SK-N-SH (cell line): ENCODE measurements at regions not wholly inside any gene's neighbourhood (a gene's known extent, or its start where the extent isn't known, plus 50 kb on each side); places are given as distances from the start of the nearest gene placed in this dataset.

Source experiments
- CTCF ChIA-PET: fragments of 300-600, 350-600 bp; formaldehyde crosslinking; extraction: SDS; loops from one replicate; lab custom pipeline; 2021; lab: Yijun Ruan, JAX
- POLR2A ChIA-PET: fragments of 350-600 bp; sonication (Branson Sonifier 250); formaldehyde crosslinking; extraction: SDS; loops from one replicate; lab custom pipeline; 2020; ENCODE audit warnings: antibody characterized with exemption, inconsistent platforms; lab: Yijun Ruan, JAX
- DNase-seq: peaks from one replicate; pipeline ENCODE4 v3.0.0; 2012
- H2AFZ ChIP-seq: fragments of 200-600 bp; sonication (generic); 2 replicates; pipeline ENCODE4 v1.8.1; 2016; ENCODE audit warnings: antibody characterized with exemption, mild to moderate bottlenecking, low read depth
- H3F3A ChIP-seq: fragments of 200-600 bp; sonication (generic); replicated peaks from 2 replicates; pipeline ENCODE3; 2016; ENCODE audit warnings: antibody characterized with exemption, mild to moderate bottlenecking; ENCODE audit not compliant: insufficient read depth
- H3K27ac ChIP-seq, 2 experiments: fragments of 200-500 bp in 1 of 2; fragments of 200-600 bp in 1 of 2; sonication (Bioruptor generic) in 1 of 2; sonication (generic), shearing (Covaris generic) in 1 of 2; 2 replicates each; pipeline versions ENCODE4 v1.5.1 to v1.6.1; 2014 to 2016; ENCODE audit warnings: low read depth in 2 of 2, inconsistent platforms in 1 of 2, low read length in 1 of 2, mild to moderate bottlenecking in 1 of 2, mixed read lengths in 1 of 2
- H3K27me3 ChIP-seq: fragments of 200-600 bp; sonication (generic), shearing (Covaris generic); 2 replicates; pipeline ENCODE4 v1.6.1; 2016; ENCODE audit warnings: mixed run types; ENCODE audit not compliant: insufficient read depth
- H3K36me3 ChIP-seq, 2 experiments: fragments of 200-500 bp in 1 of 2; fragments of 200-600 bp in 1 of 2; sonication (Bioruptor generic) in 1 of 2; sonication (generic) in 1 of 2; replicated peaks in 1 of 2; 2 replicates each; pipeline versions ENCODE3 to v1.5.1; 2014 to 2016; ENCODE audit warnings: low read length in 1 of 2, mild to moderate bottlenecking in 1 of 2; ENCODE audit not compliant: insufficient read depth in 2 of 2, control insufficient read depth in 1 of 2
- H3K4me1 ChIP-seq, 2 experiments: fragments of 200-500 bp in 1 of 2; fragments of 200-600 bp in 1 of 2; sonication (Bioruptor generic) in 1 of 2; sonication (generic), shearing (Covaris generic) in 1 of 2; 2 replicates each; pipeline versions ENCODE4 v1.5.1 to v1.6.1; 2014 to 2016; ENCODE audit warnings: low read depth in 1 of 2, low read length in 1 of 2, mixed run types in 1 of 2; ENCODE audit not compliant: insufficient read depth in 2 of 2, control insufficient read depth in 1 of 2
- H3K4me2 ChIP-seq: fragments of 200-600 bp; sonication (generic), shearing (Covaris generic); 2 replicates; pipeline ENCODE4 v1.6.1; 2017; ENCODE audit warnings: mixed run types
- H3K4me3 ChIP-seq, 2 experiments: fragments of 200-500 bp in 1 of 2; fragments of 200-600 bp in 1 of 2; sonication (Bioruptor generic) in 1 of 2; sonication (generic), shearing (Covaris generic) in 1 of 2; 2 replicates each; pipeline versions ENCODE4 v1.5.1 to v1.8.1; 2014 to 2016; ENCODE audit warnings: low read depth in 2 of 2, inconsistent platforms in 1 of 2, low read length in 1 of 2, mild to moderate bottlenecking in 1 of 2, mixed read lengths in 1 of 2, moderate library complexity in 1 of 2
- H3K79me2 ChIP-seq: fragments of 200-600 bp; sonication (generic); 2 replicates; pipeline ENCODE4 v1.8.1; 2017; ENCODE audit warnings: mild to moderate bottlenecking; ENCODE audit not compliant: insufficient read depth
- H3K9ac ChIP-seq: fragments of 200-600 bp; sonication (generic); 2 replicates; pipeline ENCODE4 v1.6.1; 2017; ENCODE audit warnings: mixed run types
- H3K9me2 ChIP-seq: fragments of 200-600 bp; sonication (generic); 2 replicates; pipeline ENCODE4 v1.6.1; 2017; ENCODE audit warnings: mixed run types
- H3K9me3 ChIP-seq: fragments of 200-600 bp; sonication (generic); 2 replicates; pipeline ENCODE4 v1.6.1; 2017; ENCODE audit warnings: mixed run types, mild to moderate bottlenecking, moderate library complexity
- H4K20me1 ChIP-seq: fragments of 200-600 bp; sonication (generic); 2 replicates; pipeline ENCODE4 v1.6.1; 2017; ENCODE audit warnings: mild to moderate bottlenecking, mixed run types; ENCODE audit not compliant: insufficient read depth
- CTCF ChIP-seq: fragments of 200-600 bp; sonication (generic); IDR thresholded peaks from 2 replicates; pipeline ENCODE4 v1.6.1; 2017; ENCODE audit warnings: antibody characterized with exemption, mild to moderate bottlenecking, moderate library complexity
- ELF1 ChIP-seq: IDR thresholded peaks from 2 replicates; pipeline ENCODE4 v1.4.0; 2012
- EP300 ChIP-seq, 2 experiments: IDR thresholded peaks; 2 replicates each; pipeline versions ENCODE4 v1.4.0 to v1.6.1; 2012; ENCODE audit warnings: borderline replicate concordance in 1 of 2, low read depth in 1 of 2, low read length in 1 of 2
- FOSL2 ChIP-seq: IDR thresholded peaks from 2 replicates; pipeline ENCODE4 v1.4.0; 2012; ENCODE audit warnings: low read depth, mild to moderate bottlenecking, moderate library complexity, borderline replicate concordance
- GABPA ChIP-seq: IDR thresholded peaks from 2 replicates; pipeline ENCODE4 v1.4.0; 2012; ENCODE audit warnings: low read depth, mild to moderate bottlenecking
- JUND ChIP-seq: IDR thresholded peaks from 2 replicates; pipeline ENCODE4 v1.4.0; 2012
- MAX ChIP-seq: IDR thresholded peaks from 2 replicates; pipeline ENCODE4 v1.4.0; 2012; ENCODE audit warnings: low read depth
- MEF2A ChIP-seq: IDR thresholded peaks from 2 replicates; pipeline ENCODE4 v1.4.0; 2012; ENCODE audit warnings: low read depth, borderline replicate concordance
- NFIC ChIP-seq: IDR thresholded peaks from 2 replicates; pipeline ENCODE4 v1.4.0; 2012; ENCODE audit warnings: borderline replicate concordance
- NRF1 ChIP-seq: IDR thresholded peaks from 2 replicates; pipeline ENCODE4 v1.6.1; 2012; ENCODE audit warnings: low read depth, mild to moderate bottlenecking, low read length
- POLR2AphosphoS5 ChIP-seq: IDR thresholded peaks from 2 replicates; pipeline ENCODE4 v1.6.1; 2012; ENCODE audit warnings: low read depth, low read length
- RAD21 ChIP-seq: IDR thresholded peaks from 2 replicates; pipeline ENCODE4 v1.6.1; 2012; ENCODE audit warnings: mild to moderate bottlenecking, low read length
- RFX5 ChIP-seq: IDR thresholded peaks from 2 replicates; pipeline ENCODE4 v1.6.1; 2012; ENCODE audit warnings: mild to moderate bottlenecking, improper control_type of control experiment, low read length
- RXRA ChIP-seq: IDR thresholded peaks from 2 replicates; pipeline ENCODE4 v1.4.0; 2012; ENCODE audit warnings: low read depth, mild to moderate bottlenecking, borderline replicate concordance
- TAF1 ChIP-seq: IDR thresholded peaks from 2 replicates; pipeline ENCODE4 v1.6.1; 2012; ENCODE audit warnings: low read depth, mild to moderate bottlenecking, low read length, moderate library complexity, borderline replicate concordance
- TCF12 ChIP-seq: IDR thresholded peaks from 2 replicates; pipeline ENCODE4 v1.4.0; 2012
- TEAD4 ChIP-seq: IDR thresholded peaks from 2 replicates; pipeline ENCODE4 v1.4.0; 2012; ENCODE audit warnings: mild to moderate bottlenecking, borderline replicate concordance; ENCODE audit not compliant: insufficient read depth
- WGBS: methylation state at CpG from one replicate; pipeline ENCODE4 v1.1.6; 2017; ENCODE audit warnings: low lambda C conversion rate; 5-methylcytosine and 5-hydroxymethylcytosine counted together
- TF ChIP-seq, protein P1 (sequence below): fragments of 150-350 bp; IDR thresholded peaks from 2 replicates; pipeline ENCODE4 v1.6.1; 2017; ENCODE audit warnings: antibody characterized with exemption, low read length, low read depth, borderline replicate concordance
- TF ChIP-seq, protein P2 (sequence below): IDR thresholded peaks from 2 replicates; pipeline ENCODE4 v1.6.1; 2012; ENCODE audit warnings: mild to moderate bottlenecking, low read depth, low read length, moderate library complexity

- TF ChIP-seq NRF1 (no peak), RAD21 (no peak), ELF1 (no peak), TAF1 (no peak), POLR2AphosphoS5 (no peak), TCF12 (no peak), CTCF (no peak), RXRA (no peak), FOSL2 (no peak), MAX (no peak), EP300 (IDR thresholded peaks at IDR 0.05; ENCODE audit: borderline replicate concordance in 1 of 2, low read depth in 1 of 2, low read length in 1 of 2) (no peak), RFX5 (no peak), MEF2A (no peak), JUND (no peak), NFIC (no peak), GABPA (no peak), TEAD4 (no peak)
- TF ChIP-seq, protein P1, sequence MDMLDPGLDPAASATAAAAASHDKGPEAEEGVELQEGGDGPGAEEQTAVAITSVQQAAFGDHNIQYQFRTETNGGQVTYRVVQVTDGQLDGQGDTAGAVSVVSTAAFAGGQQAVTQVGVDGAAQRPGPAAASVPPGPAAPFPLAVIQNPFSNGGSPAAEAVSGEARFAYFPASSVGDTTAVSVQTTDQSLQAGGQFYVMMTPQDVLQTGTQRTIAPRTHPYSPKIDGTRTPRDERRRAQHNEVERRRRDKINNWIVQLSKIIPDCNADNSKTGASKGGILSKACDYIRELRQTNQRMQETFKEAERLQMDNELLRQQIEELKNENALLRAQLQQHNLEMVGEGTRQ, result no peak
- TF ChIP-seq, protein P2, sequence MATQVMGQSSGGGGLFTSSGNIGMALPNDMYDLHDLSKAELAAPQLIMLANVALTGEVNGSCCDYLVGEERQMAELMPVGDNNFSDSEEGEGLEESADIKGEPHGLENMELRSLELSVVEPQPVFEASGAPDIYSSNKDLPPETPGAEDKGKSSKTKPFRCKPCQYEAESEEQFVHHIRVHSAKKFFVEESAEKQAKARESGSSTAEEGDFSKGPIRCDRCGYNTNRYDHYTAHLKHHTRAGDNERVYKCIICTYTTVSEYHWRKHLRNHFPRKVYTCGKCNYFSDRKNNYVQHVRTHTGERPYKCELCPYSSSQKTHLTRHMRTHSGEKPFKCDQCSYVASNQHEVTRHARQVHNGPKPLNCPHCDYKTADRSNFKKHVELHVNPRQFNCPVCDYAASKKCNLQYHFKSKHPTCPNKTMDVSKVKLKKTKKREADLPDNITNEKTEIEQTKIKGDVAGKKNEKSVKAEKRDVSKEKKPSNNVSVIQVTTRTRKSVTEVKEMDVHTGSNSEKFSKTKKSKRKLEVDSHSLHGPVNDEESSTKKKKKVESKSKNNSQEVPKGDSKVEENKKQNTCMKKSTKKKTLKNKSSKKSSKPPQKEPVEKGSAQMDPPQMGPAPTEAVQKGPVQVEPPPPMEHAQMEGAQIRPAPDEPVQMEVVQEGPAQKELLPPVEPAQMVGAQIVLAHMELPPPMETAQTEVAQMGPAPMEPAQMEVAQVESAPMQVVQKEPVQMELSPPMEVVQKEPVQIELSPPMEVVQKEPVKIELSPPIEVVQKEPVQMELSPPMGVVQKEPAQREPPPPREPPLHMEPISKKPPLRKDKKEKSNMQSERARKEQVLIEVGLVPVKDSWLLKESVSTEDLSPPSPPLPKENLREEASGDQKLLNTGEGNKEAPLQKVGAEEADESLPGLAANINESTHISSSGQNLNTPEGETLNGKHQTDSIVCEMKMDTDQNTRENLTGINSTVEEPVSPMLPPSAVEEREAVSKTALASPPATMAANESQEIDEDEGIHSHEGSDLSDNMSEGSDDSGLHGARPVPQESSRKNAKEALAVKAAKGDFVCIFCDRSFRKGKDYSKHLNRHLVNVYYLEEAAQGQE, result no peak
- H4K20me1 ChIP-seq, result no peaks in the 10 kb centered on the region
- no peak overlapping the region for H3K4me2 ChIP-seq
- H3K4me1 ChIP-seq, result no peaks in the 10 kb centered on the region
- DNase-seq, result no peak
- no peaks in the 10 kb centered on the region for H3K27me3 ChIP-seq
- ChIA-PET CTCF (no interaction called here), POLR2A (no interaction called here)
- no peak overlapping the region for H3K27ac ChIP-seq
- no peak overlapping the region for H3K4me3 ChIP-seq
- no peaks in the 10 kb centered on the region for H3K36me3 ChIP-seq
- WGBS, result 87% methylated on average over 40 of the region's 43 CpGs
- H3K9me2 ChIP-seq, result no peaks in the 10 kb centered on the region
- no peaks in the 10 kb centered on the region for H3K9me3 ChIP-seq
- H3K9ac ChIP-seq, result no peak overlapping the region
- H3F3A ChIP-seq, result no peaks in the 10 kb centered on the region
- H2AFZ ChIP-seq, result no peak overlapping the region
- H3K79me2 ChIP-seq, result no peaks in the 10 kb centered on the region
Measured at GRCh38 chr7:371779-372545, 82.0 kb downstream of the FOXL3 start.
